Mesothelial cell of epicardium (in vitro differentiated cells): ENCODE measurements at regions not wholly inside any gene's neighbourhood (a gene's known extent, or its start where the extent isn't known, plus 50 kb on each side); places are given as distances from the start of the nearest gene placed in this dataset.

ENCODE experiments used
- DNase-seq, 2 experiments: peaks; one replicate each; pipeline ENCODE4 v3.0.0; 2021; ENCODE audit warnings: low spot score in 2 of 2; ENCODE audit not compliant: unreplicated experiment in 2 of 2
- H3K27ac Mint-ChIP-seq: 2 replicates; pipeline ENCODE4 v1.8.0; 2021; ENCODE audit warnings: mixed read lengths
- H3K27me3 Mint-ChIP-seq: 2 replicates; pipeline ENCODE4 v1.8.0; 2021; ENCODE audit warnings: low read depth, mixed read lengths
- H3K36me3 Mint-ChIP-seq: 2 replicates; pipeline ENCODE4 v1.8.0; 2021; ENCODE audit warnings: mixed read lengths
- H3K4me1 Mint-ChIP-seq: 2 replicates; pipeline ENCODE4 v1.8.0; 2021; ENCODE audit warnings: mixed read lengths
- H3K4me3 Mint-ChIP-seq: 2 replicates; pipeline ENCODE4 v1.8.0; 2021; ENCODE audit warnings: mild to moderate bottlenecking, moderate library complexity, mixed read lengths
- H3K9me3 Mint-ChIP-seq: 2 replicates; pipeline ENCODE4 v1.8.0; 2021; ENCODE audit warnings: mixed read lengths
- TF ChIP-seq, protein P1 (sequence below): fragments of 200-600 bp; sonication (generic); IDR thresholded peaks from one replicate; pipeline ENCODE4 v1.5.0; 2021; ENCODE audit warnings: antibody characterized with exemption; ENCODE audit not compliant: unreplicated experiment

GRCh38 chr4:42747971-42748370 lies 91.1 kb upstream of the ATP8A1 start:
- no peaks in the 10 kb centered on the region for H3K4me1 Mint-ChIP-seq
- no peak overlapping the region for H3K4me3 Mint-ChIP-seq
- peaks cover 2% of the 10 kb centered on the region for H3K27me3 Mint-ChIP-seq
- H3K36me3 Mint-ChIP-seq: no peaks in the 10 kb centered on the region
- DNase-seq: no peak
- peaks cover 13% of the 10 kb centered on the region for H3K9me3 Mint-ChIP-seq
- TF ChIP-seq, protein P1, sequence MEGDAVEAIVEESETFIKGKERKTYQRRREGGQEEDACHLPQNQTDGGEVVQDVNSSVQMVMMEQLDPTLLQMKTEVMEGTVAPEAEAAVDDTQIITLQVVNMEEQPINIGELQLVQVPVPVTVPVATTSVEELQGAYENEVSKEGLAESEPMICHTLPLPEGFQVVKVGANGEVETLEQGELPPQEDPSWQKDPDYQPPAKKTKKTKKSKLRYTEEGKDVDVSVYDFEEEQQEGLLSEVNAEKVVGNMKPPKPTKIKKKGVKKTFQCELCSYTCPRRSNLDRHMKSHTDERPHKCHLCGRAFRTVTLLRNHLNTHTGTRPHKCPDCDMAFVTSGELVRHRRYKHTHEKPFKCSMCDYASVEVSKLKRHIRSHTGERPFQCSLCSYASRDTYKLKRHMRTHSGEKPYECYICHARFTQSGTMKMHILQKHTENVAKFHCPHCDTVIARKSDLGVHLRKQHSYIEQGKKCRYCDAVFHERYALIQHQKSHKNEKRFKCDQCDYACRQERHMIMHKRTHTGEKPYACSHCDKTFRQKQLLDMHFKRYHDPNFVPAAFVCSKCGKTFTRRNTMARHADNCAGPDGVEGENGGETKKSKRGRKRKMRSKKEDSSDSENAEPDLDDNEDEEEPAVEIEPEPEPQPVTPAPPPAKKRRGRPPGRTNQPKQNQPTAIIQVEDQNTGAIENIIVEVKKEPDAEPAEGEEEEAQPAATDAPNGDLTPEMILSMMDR: no peak
- no peak overlapping the region for H3K27ac Mint-ChIP-seq

- H3K4me3 Mint-ChIP-seq: no peak overlapping the region
- H3K27me3 Mint-ChIP-seq: peaks cover 2% of the 10 kb centered on the region
- H3K9me3 Mint-ChIP-seq: peaks cover 39% of the 10 kb centered on the region
- peaks cover 2% of the 10 kb centered on the region for H3K36me3 Mint-ChIP-seq
- no peak overlapping the region for H3K27ac Mint-ChIP-seq
- TF ChIP-seq, protein P1: no peak
- no peaks in the 10 kb centered on the region for H3K4me1 Mint-ChIP-seq
- no peak for DNase-seq
Observed at GRCh38 chr4:42736527-42737195, 79.8 kb upstream of the ATP8A1 start.

GRCh38 chr4:42733380-42733779 lies 76.5 kb upstream of the ATP8A1 start:
- Mint-ChIP-seq H3K36me3 (peaks cover 2% of the 10 kb centered on the region), H3K4me1 (no peaks in the 10 kb centered on the region), H3K27me3 (peaks cover 4% of the 10 kb centered on the region), H3K9me3 (peaks cover 17% of the 10 kb centered on the region), H3K27ac (no peak overlapping the region), H3K4me3 (no peak overlapping the region)
- DNase-seq: no peak
- TF ChIP-seq, protein P1: no peak

DNA sequence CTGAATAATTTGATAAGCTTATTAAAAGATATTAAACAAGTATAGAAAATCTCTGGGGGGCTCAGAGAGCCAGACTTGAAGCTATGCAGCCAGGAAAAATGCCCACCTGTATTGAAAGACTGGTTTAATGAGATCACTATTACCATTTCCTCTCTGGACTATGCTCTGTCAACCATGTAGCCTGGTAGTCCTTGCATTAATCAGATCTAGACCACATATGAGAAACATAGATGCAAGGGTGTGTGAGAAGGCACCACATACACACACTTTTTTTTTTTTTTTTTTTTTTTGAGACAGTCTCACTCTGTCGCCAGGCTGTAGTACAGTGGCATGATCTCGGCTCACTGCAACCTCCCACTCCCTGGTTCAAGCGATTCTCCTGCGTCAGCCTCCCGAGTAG lies 75.9 kb upstream of the ATP8A1 start:
- DNase-seq: no peak
- Mint-ChIP-seq H3K4me3 (no peak overlapping the region), H3K36me3 (peaks cover 2% of the 10 kb centered on the region), H3K27ac (no peak overlapping the region), H3K4me1 (no peaks in the 10 kb centered on the region), H3K27me3 (peaks cover 4% of the 10 kb centered on the region), H3K9me3 (peaks cover 12% of the 10 kb centered on the region)
- TF ChIP-seq, protein P1: no peak

- no peaks in the 10 kb centered on the region for H3K36me3 Mint-ChIP-seq
- no peak for DNase-seq
- no peak overlapping the region for H3K27ac Mint-ChIP-seq
- H3K9me3 Mint-ChIP-seq: peaks cover 8% of the 10 kb centered on the region
- no peaks in the 10 kb centered on the region for H3K4me1 Mint-ChIP-seq
- H3K27me3 Mint-ChIP-seq: peaks cover 4% of the 10 kb centered on the region
- H3K4me3 Mint-ChIP-seq: no peak overlapping the region
- TF ChIP-seq, protein P1: no peak
Observed at GRCh38 chr4:42729505-42730237, 72.8 kb upstream of the ATP8A1 start.
